Heart left ventricle (tissue), 16 donors: ENCODE measurements at regions not wholly inside any gene's neighbourhood (a gene's known extent, or its start where the extent isn't known, plus 50 kb on each side); places are given as distances from the start of the nearest gene placed in this dataset.

ENCODE experiments used
- ATAC-seq, 4 donors: fragments of 200-7000 bp; cut with Tn5 transposase; one replicate each; pipeline ENCODE4 v1.9.1; 2020 to 2022; ENCODE audit warnings: moderate library complexity in 4 of 4, mild to moderate bottlenecking in 3 of 4, moderate number of reproducible peaks in 1 of 4
- DNase-seq, 5 donors: peaks; one replicate each; pipeline ENCODE4 v3.0.0-alpha.2; 2020
- H3K27ac ChIP-seq, 12 donors: fragments of 200-600 bp; sonication (generic) in 4 of 12; one replicate each; pipeline versions ENCODE4 v1.5.0 to v1.8.0; 2016 to 2022; ENCODE audit warnings: mild to moderate bottlenecking in 2 of 12
- H3K27me3 ChIP-seq, 9 donors: fragments of 200-600 bp; sonication (generic) in 2 of 9; one replicate each; pipeline versions ENCODE4 v1.5.1 to v1.8.0; 2016 to 2022; ENCODE audit warnings: mild to moderate bottlenecking in 3 of 9
- H3K36me3 ChIP-seq, 9 donors: fragments of 200-600 bp; sonication (generic) in 2 of 9; one replicate each; pipeline versions ENCODE4 v1.5.0 to v1.8.0; 2018 to 2022; ENCODE audit warnings: mild to moderate bottlenecking in 2 of 9
- H3K4me1 ChIP-seq, 12 donors: fragments of 200-600 bp; sonication (generic) in 4 of 12; one replicate each; pipeline versions ENCODE4 v1.5.0 to v1.8.0; 2016 to 2022; ENCODE audit warnings: mild to moderate bottlenecking in 3 of 12
- H3K4me3 ChIP-seq, 12 donors: fragments of 200-600 bp; sonication (generic) in 4 of 12; one replicate each; pipeline versions ENCODE4 v1.5.0 to v1.8.0; 2017 to 2022; ENCODE audit warnings: mild to moderate bottlenecking in 9 of 12, moderate library complexity in 4 of 12
- H3K9me3 ChIP-seq, 12 donors: fragments of 200-600 bp; sonication (generic) in 4 of 12; one replicate each; pipeline versions ENCODE4 v1.5.0 to v1.8.0; 2016 to 2022; ENCODE audit warnings: mild to moderate bottlenecking in 1 of 12
- CTCF ChIP-seq, 12 donors: fragments of 200-600 bp; sonication (generic) in 4 of 12; IDR thresholded peaks; one replicate each; pipeline versions ENCODE4 v1.5.0 to v1.8.0; 2018 to 2022; ENCODE audit warnings: antibody characterized with exemption in 12 of 12, mild to moderate bottlenecking in 5 of 12
- POLR2A ChIP-seq, 2 donors: fragments of 450-650 bp; IDR thresholded peaks; one replicate each; pipeline ENCODE4 v1.6.1; 2017; ENCODE audit warnings: antibody characterized with exemption in 2 of 2, mild to moderate bottlenecking in 2 of 2, moderate library complexity in 2 of 2
- WGBS, 4 donors: extraction: QIAGEN DNeasy Blood & Tissue Kit in 2 of 4; methylation state at CpG; one replicate each; pipeline versions ENCODE4 v1.1.5 to v1.1.7; 2013 to 2018; 5-methylcytosine and 5-hydroxymethylcytosine counted together
- intact Hi-C, 10 donors: fragments of 100-400 bp; cut with DNase I; formaldehyde crosslinking; loops; one replicate each; pipeline versions ENCODE4 v1.11.1 to v1.14.2; 2022
- donor health status: ischemic (EF 13 %, LVEDD 7.1; RV severe dilation, severe dysfunction).
- donor health status: healthy with polysubstance abuse.
- donor health status: DM: no; HTN: yes; CAD: no.
- donor health status: DM: no; HTN: no; CAD: no.
- donor health status: ischemic (EF 25% LVEDD 6.9; RV normal size, moderate dysfunction).
- donor health status: ischemic (EF 25% LVEDD 5.7; RV mildly dilated, moderate dysfunction).
- donor health status: healthy.
- donor health status: DM: yes; HTN: yes; CAD: no.
- donor health status: ischemic (EF 35%, LVEDD 5.7; RV mildly dilated, moderate dysfunction).
- donor health status: nonischemic (EF 11% LVEDD 7.7; RV severe dilation, severe dysfunction).
- donor health status: DM: yes; HTN: yes; CAD: no.
- donor health status: PGD.
- donor health status: ischemic (EF 29% LVEDD 5.4; RV normal size, mild dysfunction).
- donor health status: nonischemic (EF 23%, LVEDD 6.1; RV moderate dilation, normal function).

GRCh38 chr2:42951263-42951938, 159.0 kb upstream of the HAAO start:
- Histone ChIP-seq H3K9me3 (peaks cover 0 to 7% (median 0%) of the 10 kb centered on the region in 12 donors), H3K27ac (peak overlapping the region; percentile 32 to 85 (median 62)), H3K4me1 (peaks cover 3 to 60% (median 38%) of the 10 kb centered on the region in 12 donors), H3K4me3 (no peak overlapping the region), H3K36me3 (no peaks in the 10 kb centered on the region), H3K27me3 (no peaks in the 10 kb centered on the region)
- intact Hi-C loops: loop anchor here in 1 of 10 donors (5.0 kb wide), 1 partner anchor 271 kb away; no protein-coding TSS in a partner anchor
- WGBS, 4 donors: 43 to 65% (median 50%) methylated on average over 8 of the region's 8 CpGs
- ATAC-seq (peak; percentile 24 to 72 (median 68)), DNase-seq (peak in 3 of 5 donors; percentile 59 to 75 (median 72))
- TF ChIP-seq CTCF (IDR thresholded peaks at IDR 0.05) (no peak), POLR2A (IDR thresholded peaks at IDR 0.05) (no peak)

- H3K27ac ChIP-seq: peak overlapping the region in 1 of 12 donors; percentile 21
- DNase-seq: peak in 1 of 5 donors; percentile 13
These were observed 156.7 kb upstream of the HAAO start for GRCh38 chr2:42949125-42949524.

GRCh38 chr2:42947809-42948600, 155.6 kb upstream of the HAAO start:
- Histone ChIP-seq H3K36me3 (no peaks in the 10 kb centered on the region), H3K27me3 (no peaks in the 10 kb centered on the region), H3K9me3 (peaks cover 0 to 7% (median 0%) of the 10 kb centered on the region in 12 donors), H3K4me1 (peaks cover 3 to 44% (median 26%) of the 10 kb centered on the region in 12 donors), H3K27ac (peak overlapping the region in 1 of 12 donors; percentile 18), H3K4me3 (no peak overlapping the region)
- ATAC-seq (no peak), DNase-seq (peak in 1 of 5 donors; percentile 8)
- intact Hi-C loops: loop anchor here (2.0 to 10.0 kb wide), 15 partner anchors 74 to 597 kb away; partner anchors contain the start of gene ZFP36L2 (in 2 of the 10)
- TF ChIP-seq CTCF (IDR thresholded peaks at IDR 0.05) (no peak), POLR2A (IDR thresholded peaks at IDR 0.05) (no peak)
- 98 to 100% (median 100%) methylated on average over 2 of the region's 2 CpGs for WGBS, 4 donors

More at GRCh38 chr2:42949125-42949524, 156.7 kb upstream of the HAAO start:
- TF ChIP-seq POLR2A (IDR thresholded peaks at IDR 0.05): no peak
- no peak for TF ChIP-seq CTCF (IDR thresholded peaks at IDR 0.05)
- Histone ChIP-seq H3K36me3 (no peaks in the 10 kb centered on the region), H3K27me3 (no peaks in the 10 kb centered on the region), H3K9me3 (peaks cover 0 to 7% (median 0%) of the 10 kb centered on the region in 12 donors), H3K4me3 (no peak overlapping the region), H3K4me1 (peaks cover 3 to 55% (median 33%) of the 10 kb centered on the region in 12 donors)
- intact Hi-C loops: loop anchor here (5.0 to 10.0 kb wide), 10 partner anchors 73 to 596 kb away; partner anchors contain the start of gene ZFP36L2 (in 2 of the 10)
- no peak for ATAC-seq
- WGBS, 4 donors: 83 to 88% (median 84%) methylated on average over 5 to 6 of the region's 6 CpGs
